RKO (cell line): ENCODE measurements at regions not wholly inside any gene's neighbourhood (a gene's known extent, or its start where the extent isn't known, plus 50 kb on each side); places are given as distances from the start of the nearest gene placed in this dataset.
"Not testable (repeated sequence)": the region's sequence is repeated elsewhere in the genome, so short reads cannot be mapped to it uniquely, and the experiment has no call there.

ENCODE experiments used
- DNase-seq: peaks from one replicate; pipeline ENCODE4 v3.0.0-alpha.2; 2016; ENCODE audit warnings: low spot score

- DNase-seq, result no peak
Observed at GRCh38 chr11:96706761-96707160, 316.9 kb downstream of the JRKL start.

GRCh38 chr11:96707273-96707672 lies 317.5 kb downstream of the JRKL start:
- DNase-seq, result no peak

GRCh38 chr11:96708219-96708878 lies 318.5 kb downstream of the JRKL start:
- no peak for DNase-seq

GRCh38 chr11:96713301-96713700 lies 323.5 kb downstream of the JRKL start:
- DNase-seq, result no peak

- DNase-seq, result no peak
Observed at GRCh38 chr11:96714689-96715088, 324.9 kb downstream of the JRKL start.

- DNase-seq, result no peak
Observed at GRCh38 chr11:96715208-96715607, 325.4 kb downstream of the JRKL start.

- DNase-seq, result no peak
Observed at GRCh38 chr11:96736601-96737000, 346.8 kb downstream of the JRKL start.

GRCh38 chr11:96738311-96738710 lies 348.5 kb downstream of the JRKL start:
- no peak for DNase-seq

GRCh38 chr11:96741068-96741467 lies 351.3 kb downstream of the JRKL start:
- no peak for DNase-seq

- DNase-seq, result no peak
Observed at GRCh38 chr11:96744697-96745096, 354.9 kb downstream of the JRKL start.

GRCh38 chr11:96748639-96749370 lies 359.0 kb downstream of the JRKL start:
- DNase-seq, result peak; percentile 3

- DNase-seq, result not testable (repeated sequence)
Observed at GRCh38 chr11:96751807-96752206, 362.0 kb downstream of the JRKL start.

GRCh38 chr11:96752221-96752620 lies 362.4 kb downstream of the JRKL start:
- DNase-seq, result no peak

GRCh38 chr11:96753997-96754396 lies 364.2 kb downstream of the JRKL start:
- no peak for DNase-seq

GRCh38 chr11:96755209-96755608 lies 365.4 kb downstream of the JRKL start:
- no peak for DNase-seq

- DNase-seq, result no peak
Observed at GRCh38 chr11:96755752-96756151, 365.9 kb downstream of the JRKL start.

- DNase-seq, result no peak
Observed at GRCh38 chr11:96758957-96759356, 369.1 kb downstream of the JRKL start.

GRCh38 chr11:96760306-96760705 lies 370.5 kb downstream of the JRKL start:
- no peak for DNase-seq

- no peak for DNase-seq
Observed at GRCh38 chr11:96760815-96761214, 371.0 kb downstream of the JRKL start.

- no peak for DNase-seq
Observed at GRCh38 chr11:96761451-96761850, 371.6 kb downstream of the JRKL start.

GRCh38 chr11:96763244-96763643 lies 373.4 kb downstream of the JRKL start:
- DNase-seq, result no peak

GRCh38 chr11:96778272-96778671 lies 388.5 kb downstream of the JRKL start:
- no peak for DNase-seq

- no peak for DNase-seq
Observed at GRCh38 chr11:96779030-96779429, 389.2 kb downstream of the JRKL start.

- DNase-seq, result peak; percentile 2
Observed at GRCh38 chr11:96781082-96781481, 391.3 kb downstream of the JRKL start.
